ENCODE measurements at regions not wholly inside any gene's neighbourhood (a gene's known extent, or its start where the extent isn't known, plus 50 kb on each side); places are given as distances from the start of the nearest gene placed in this dataset.

- ATAC-seq: no peak
- no peaks in the 10 kb centered on the region for H3K9me3 ChIP-seq
- H3K36me3 ChIP-seq (ENCODE audit: low read depth): no peaks in the 10 kb centered on the region
- no peak overlapping the region for H3K4me3 ChIP-seq
- no peaks in the 10 kb centered on the region for H3K4me1 ChIP-seq (ENCODE audit: low read depth)
- intact Hi-C loops (cut with DNase I, micrococcal nuclease): no loop called here
- TF ChIP-seq CTCF (IDR thresholded peaks at IDR 0.05): no peak
- DNase-seq: no peak
These were observed 130.2 kb upstream of the CDH5 start for GRCh38 chr16:66236301-66236700.

DNA sequence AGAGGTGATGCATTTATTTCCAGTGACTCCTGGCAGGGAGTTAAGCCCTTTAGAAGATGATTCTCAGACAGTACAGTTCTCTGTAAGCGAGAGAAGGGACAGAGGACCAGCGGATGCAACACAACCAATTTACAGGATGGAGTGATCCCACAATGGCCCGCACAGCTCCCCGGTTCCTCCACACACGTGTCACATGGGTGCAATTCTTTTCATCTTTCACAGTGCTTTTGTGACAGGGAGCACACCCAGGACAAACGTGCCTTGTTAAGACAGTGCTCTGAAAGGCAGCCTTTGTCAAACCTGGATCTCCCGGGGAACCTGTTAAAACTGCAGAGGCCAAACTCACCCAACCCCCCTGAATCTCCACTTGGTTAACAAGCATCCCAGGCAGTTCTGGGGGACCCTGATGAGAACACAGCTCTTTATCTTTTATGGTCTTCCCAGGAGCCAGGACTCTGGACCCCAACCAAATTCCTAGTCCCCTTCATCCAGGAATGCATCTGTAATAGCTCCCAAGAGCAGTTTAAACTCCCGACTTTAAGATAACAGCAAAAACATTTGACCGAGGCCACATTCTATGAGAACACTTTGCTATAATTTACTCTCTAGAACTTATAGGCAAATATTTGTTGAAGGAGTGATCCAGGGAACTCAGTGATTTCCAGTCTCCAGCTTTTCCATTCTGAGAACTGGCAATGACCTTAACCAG is 134.9 kb upstream of the CDH5 start:
- TF ChIP-seq CTCF (IDR thresholded peaks at IDR 0.05): no peak
- DNase-seq (no peak), ATAC-seq (no peak)
- Histone ChIP-seq H3K36me3 (ENCODE audit: low read depth) (no peaks in the 10 kb centered on the region), H3K4me1 (ENCODE audit: low read depth) (no peaks in the 10 kb centered on the region), H3K9me3 (no peaks in the 10 kb centered on the region), H3K4me3 (no peak overlapping the region)
- intact Hi-C loops (cut with DNase I, micrococcal nuclease): no loop called here

GRCh38 chr16:66229651-66230050 is 136.8 kb upstream of the CDH5 start:
- Histone ChIP-seq H3K4me3 (no peak overlapping the region), H3K4me1 (ENCODE audit: low read depth) (no peaks in the 10 kb centered on the region), H3K36me3 (ENCODE audit: low read depth) (no peaks in the 10 kb centered on the region), H3K9me3 (no peaks in the 10 kb centered on the region)
- intact Hi-C loops (cut with DNase I, micrococcal nuclease): no loop called here
- DNase-seq (no peak), ATAC-seq (no peak)
- TF ChIP-seq CTCF (IDR thresholded peaks at IDR 0.05): no peak

- intact Hi-C loops (cut with DNase I, micrococcal nuclease): no loop called here
- ATAC-seq: no peak
- no peak for DNase-seq
- TF ChIP-seq CTCF (IDR thresholded peaks at IDR 0.05): no peak
- H3K4me3 ChIP-seq: no peak overlapping the region
- no peaks in the 10 kb centered on the region for H3K36me3 ChIP-seq (ENCODE audit: low read depth)
- no peaks in the 10 kb centered on the region for H3K9me3 ChIP-seq
- no peaks in the 10 kb centered on the region for H3K4me1 ChIP-seq (ENCODE audit: low read depth)
These were observed 137.7 kb upstream of the CDH5 start for GRCh38 chr16:66228792-66229191.

- DNase-seq: no peak
- H3K36me3 ChIP-seq (ENCODE audit: low read depth): no peaks in the 10 kb centered on the region
- intact Hi-C loops (cut with DNase I, micrococcal nuclease): no loop called here
- no peak for ATAC-seq
- H3K9me3 ChIP-seq: no peaks in the 10 kb centered on the region
- no peaks in the 10 kb centered on the region for H3K4me1 ChIP-seq (ENCODE audit: low read depth)
- no peak overlapping the region for H3K4me3 ChIP-seq
- TF ChIP-seq CTCF (IDR thresholded peaks at IDR 0.05): no peak
These were observed 138.5 kb upstream of the CDH5 start for GRCh38 chr16:66227766-66228530.
